LNCAP (cell line): ENCODE measurements at regions not wholly inside any gene's neighbourhood (a gene's known extent, or its start where the extent isn't known, plus 50 kb on each side); places are given as distances from the start of the nearest gene placed in this dataset.

Source experiments
- CTCF ChIP-seq: fragments of 450-650 bp; IDR thresholded peaks from 2 replicates; pipeline ENCODE4 v1.5.1; 2017; ENCODE audit warnings: mild to moderate bottlenecking

- no peak for TF ChIP-seq CTCF
These were observed 340.1 kb upstream of the PLXNA2 start for GRCh38 chr1:208584167-208584755.

- TF ChIP-seq CTCF: no peak
These were observed 342.9 kb upstream of the PLXNA2 start for GRCh38 chr1:208587110-208587509.

GRCh38 chr1:208593306-208594006, 349.3 kb upstream of the PLXNA2 start:
- TF ChIP-seq CTCF: no peak

- no peak for TF ChIP-seq CTCF
These were observed 351.1 kb upstream of the PLXNA2 start for GRCh38 chr1:208595236-208595635.

GRCh38 chr1:208595745-208596144, 351.6 kb upstream of the PLXNA2 start:
- no peak for TF ChIP-seq CTCF

GRCh38 chr1:208597571-208597970, 353.4 kb upstream of the PLXNA2 start:
- TF ChIP-seq CTCF: no peak

- TF ChIP-seq CTCF: no peak
These were observed 353.8 kb upstream of the PLXNA2 start for GRCh38 chr1:208598021-208598420.
